GM13977 (cell line): ENCODE measurements at regions not wholly inside any gene's neighbourhood (a gene's known extent, or its start where the extent isn't known, plus 50 kb on each side); places are given as distances from the start of the nearest gene placed in this dataset.

Experiments used
- DNase-seq: peaks from one replicate; pipeline ENCODE4 v3.0.0; 2012; ENCODE audit warnings: low spot score
- in situ Hi-C: fragments of 300-500 bp; cut with MboI; formaldehyde crosslinking; loops from one replicate; pipeline ENCODE4 v1.12.0; 2022; ENCODE audit warnings: low sequenced_read_pairs, low pct_unique_long_range_greater_than_20kb, mixed read lengths, inconsistent platforms; ENCODE audit not compliant: unreplicated experiment
- TF ChIP-seq, protein P1 (sequence below): IDR thresholded peaks from 2 replicates; pipeline ENCODE4 v1.5.1; 2012; ENCODE audit warnings: mild to moderate bottlenecking, control low read depth; ENCODE audit not compliant: insufficient read depth; ENCODE audit errors: extremely low read depth, missing control alignments

DNA sequence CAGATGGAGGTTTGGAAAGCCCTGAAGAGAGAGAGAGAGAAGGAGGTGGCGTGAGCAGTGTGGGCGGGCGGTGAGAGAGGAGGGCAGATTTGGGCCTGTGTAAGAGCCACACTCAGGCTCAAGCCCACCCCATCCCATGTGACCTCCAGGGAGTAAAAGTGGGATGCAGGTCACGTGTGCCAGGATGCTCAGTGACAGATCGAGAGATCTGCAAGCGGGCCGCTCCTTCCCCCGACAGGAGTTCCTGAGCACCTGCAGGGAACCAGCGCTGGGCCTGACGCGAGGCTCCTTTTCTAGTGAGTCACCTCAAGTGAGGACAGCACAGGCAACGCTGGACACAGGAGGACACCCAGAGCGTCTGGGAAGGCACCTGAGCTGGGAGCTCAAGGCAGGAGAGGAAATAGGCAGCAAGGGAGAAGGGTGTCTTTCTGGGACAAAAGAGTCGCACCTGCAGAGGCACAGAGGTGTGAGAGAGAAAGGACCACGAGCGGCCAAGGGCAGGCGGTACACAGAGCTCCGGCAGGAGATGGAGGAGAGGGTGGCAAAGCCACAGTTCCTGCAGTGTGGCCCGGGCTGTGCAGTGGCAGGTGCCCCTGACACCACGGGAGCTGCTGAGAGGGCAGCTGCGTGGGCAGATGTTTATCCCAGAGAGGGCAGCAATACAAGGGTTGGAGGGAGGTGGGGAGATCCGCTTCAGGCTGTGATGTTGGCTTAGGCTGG, 1294.8 kb downstream of the TBC1D22A start:
- no peak for DNase-seq

DNA sequence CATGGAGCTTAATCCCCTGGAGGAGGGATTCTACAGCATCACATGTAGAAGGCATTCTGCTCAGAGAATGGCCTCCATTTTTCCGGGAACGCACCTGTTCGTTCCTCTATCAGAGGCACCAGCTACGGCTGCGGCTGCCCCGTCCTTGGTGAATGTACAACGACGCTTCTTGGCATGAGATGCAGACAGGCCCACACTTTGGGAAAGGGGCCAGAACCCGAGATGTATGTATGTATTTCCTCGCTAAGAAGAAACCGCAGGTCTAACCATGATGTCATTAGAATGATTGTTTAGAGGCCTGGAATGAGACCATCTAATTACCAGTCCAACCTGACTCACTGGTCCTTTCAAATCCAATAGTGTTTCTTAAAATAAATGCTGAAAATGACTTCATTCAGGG, 1293.4 kb downstream of the TBC1D22A start:
- in situ Hi-C loops: no loop called here
- TF ChIP-seq, protein P1, sequence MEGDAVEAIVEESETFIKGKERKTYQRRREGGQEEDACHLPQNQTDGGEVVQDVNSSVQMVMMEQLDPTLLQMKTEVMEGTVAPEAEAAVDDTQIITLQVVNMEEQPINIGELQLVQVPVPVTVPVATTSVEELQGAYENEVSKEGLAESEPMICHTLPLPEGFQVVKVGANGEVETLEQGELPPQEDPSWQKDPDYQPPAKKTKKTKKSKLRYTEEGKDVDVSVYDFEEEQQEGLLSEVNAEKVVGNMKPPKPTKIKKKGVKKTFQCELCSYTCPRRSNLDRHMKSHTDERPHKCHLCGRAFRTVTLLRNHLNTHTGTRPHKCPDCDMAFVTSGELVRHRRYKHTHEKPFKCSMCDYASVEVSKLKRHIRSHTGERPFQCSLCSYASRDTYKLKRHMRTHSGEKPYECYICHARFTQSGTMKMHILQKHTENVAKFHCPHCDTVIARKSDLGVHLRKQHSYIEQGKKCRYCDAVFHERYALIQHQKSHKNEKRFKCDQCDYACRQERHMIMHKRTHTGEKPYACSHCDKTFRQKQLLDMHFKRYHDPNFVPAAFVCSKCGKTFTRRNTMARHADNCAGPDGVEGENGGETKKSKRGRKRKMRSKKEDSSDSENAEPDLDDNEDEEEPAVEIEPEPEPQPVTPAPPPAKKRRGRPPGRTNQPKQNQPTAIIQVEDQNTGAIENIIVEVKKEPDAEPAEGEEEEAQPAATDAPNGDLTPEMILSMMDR: no peak

More for the DNA sequence above, 1294.8 kb downstream of the TBC1D22A start:
- in situ Hi-C loops: no loop called here
- TF ChIP-seq, protein P1: no peak

DNA sequence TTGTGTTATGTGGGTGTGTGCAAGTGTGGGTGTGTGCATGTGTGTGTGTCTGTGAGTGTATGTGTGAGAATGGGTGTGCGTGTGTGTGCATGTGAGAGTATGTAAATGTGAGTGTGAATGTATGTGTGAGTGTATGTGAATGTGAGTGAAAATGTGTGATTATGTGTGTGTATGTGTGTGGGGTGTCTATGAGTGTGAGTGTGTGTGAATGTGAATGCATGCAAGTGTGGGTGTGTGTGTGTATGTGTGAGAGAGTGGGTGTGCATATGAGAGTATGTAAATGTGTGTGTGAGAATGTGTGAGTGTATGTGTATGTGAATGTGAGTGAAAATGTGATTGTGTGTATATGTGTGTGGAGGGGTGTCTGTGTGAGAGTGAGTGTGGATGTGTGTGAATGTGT, 1292.7 kb downstream of the TBC1D22A start:
- TF ChIP-seq, protein P1: no peak
- no peak for DNase-seq
- in situ Hi-C loops: no loop called here

More for the DNA sequence above, 1293.4 kb downstream of the TBC1D22A start:
- no peak for DNase-seq

DNA sequence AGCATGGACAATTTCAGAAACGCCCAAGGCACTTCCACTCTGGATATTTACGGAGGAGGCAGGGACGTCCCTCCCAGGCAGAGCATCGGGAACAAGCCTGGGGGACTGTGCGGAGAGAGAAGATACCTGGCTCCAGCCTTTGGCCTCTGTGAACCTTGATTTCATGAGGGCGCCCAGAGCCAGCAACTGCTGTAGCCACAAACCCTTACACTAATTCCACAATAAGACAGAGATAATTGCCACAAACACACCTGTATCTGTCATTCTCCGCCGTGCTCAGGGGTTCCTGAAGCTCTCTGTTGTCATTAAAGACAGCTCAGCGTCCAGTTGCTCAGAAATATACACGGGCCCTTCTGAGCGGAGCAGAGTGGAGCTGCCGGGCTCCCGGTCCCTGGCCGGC, 1292.1 kb downstream of the TBC1D22A start:
- no peak for DNase-seq
- TF ChIP-seq, protein P1: no peak
- in situ Hi-C loops: no loop called here

DNA sequence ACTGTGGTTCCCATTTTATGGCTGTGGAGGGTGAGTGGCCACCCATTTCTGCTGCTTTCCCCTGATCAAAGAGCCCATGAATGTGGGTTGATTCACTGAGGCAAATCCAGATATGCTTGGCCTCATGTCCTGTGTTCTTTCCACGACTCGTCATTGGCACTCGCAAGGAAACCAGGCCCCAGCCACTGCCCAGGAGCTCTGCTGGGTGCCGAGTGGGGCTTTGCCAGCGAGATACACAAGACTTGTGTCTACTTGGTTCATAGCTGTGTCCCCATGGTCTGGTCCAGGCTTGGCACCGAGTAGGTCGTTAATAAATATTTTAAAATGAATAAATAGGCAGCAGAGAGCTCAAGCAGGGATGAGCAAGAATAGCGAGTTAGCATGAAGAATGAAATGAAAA, 1291.5 kb downstream of the TBC1D22A start:
- in situ Hi-C loops: no loop called here
- TF ChIP-seq, protein P1: no peak
- DNase-seq: no peak

DNA sequence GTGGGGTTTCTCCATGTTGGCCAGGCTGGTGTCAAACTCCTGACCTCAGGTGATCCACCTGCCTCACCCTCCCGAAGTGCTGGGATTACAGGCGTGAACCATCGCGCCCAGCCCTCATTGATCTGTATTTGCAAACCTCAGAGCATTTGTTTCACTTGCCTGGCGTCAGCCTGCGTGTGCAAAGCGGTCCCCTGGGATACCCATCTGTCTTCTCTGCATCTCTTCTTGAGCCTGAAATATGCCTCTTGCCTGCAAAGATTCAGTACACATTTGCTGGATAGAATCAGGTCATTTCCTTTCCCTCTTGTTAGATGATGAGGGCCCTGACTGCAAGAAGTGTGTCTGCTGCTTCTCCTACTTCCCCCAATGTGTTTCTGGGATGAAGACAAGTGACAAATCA, 1291.0 kb downstream of the TBC1D22A start:
- DNase-seq: no peak
- TF ChIP-seq, protein P1: no peak
- in situ Hi-C loops: no loop called here
